ENCODE measurements at regions not wholly inside any gene's neighbourhood (a gene's known extent, or its start where the extent isn't known, plus 50 kb on each side); places are given as distances from the start of the nearest gene placed in this dataset.

DNA sequence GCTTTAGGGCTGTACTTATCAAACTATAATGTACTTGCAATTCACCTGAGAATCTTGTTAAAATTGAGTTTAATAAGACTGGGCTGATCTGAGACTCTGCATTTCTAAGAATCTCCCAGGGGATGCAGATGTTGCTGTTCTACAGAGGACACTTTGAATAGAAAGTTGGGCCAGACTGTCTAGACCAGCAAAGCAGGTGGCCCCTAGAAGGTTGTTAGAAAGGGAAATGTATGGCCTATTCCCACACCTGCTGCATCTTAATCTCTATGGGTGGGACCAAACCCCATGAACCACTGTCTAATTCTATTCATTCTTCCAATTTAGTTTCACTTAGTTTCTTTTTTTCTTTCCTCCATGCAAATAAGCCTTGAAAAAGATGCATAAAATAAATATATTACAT is 413.2 kb upstream of the TECRL start:
- Histone ChIP-seq H3K27me3 (ENCODE audit: control insufficient read depth in 2 of 2, insufficient read depth in 2 of 2, low read length in 2 of 2) (no peaks in the 10 kb centered on the region), H2AFZ (ENCODE audit: insufficient read depth, low read depth, low read length, poor library complexity, severe bottlenecking) (no peak overlapping the region), H3K4me1 (ENCODE audit: control insufficient read depth in 1 of 2, insufficient read depth in 2 of 2, low read length in 2 of 2) (no peaks in the 10 kb centered on the region), H4K20me1 (ENCODE audit: insufficient read depth, low read length) (no peaks in the 10 kb centered on the region), H3K27ac (ENCODE audit: low read depth in 1 of 2, low read length in 2 of 2) (no peak overlapping the region), H3K79me2 (ENCODE audit: insufficient read depth, low read length) (no peaks in the 10 kb centered on the region), H3K4me3 (replicated peaks in 1 of 3; ENCODE audit: low read depth in 2 of 3, low read length in 3 of 3) (no peak overlapping the region), H3K9ac (ENCODE audit: insufficient read depth, low read length, poor library complexity, severe bottlenecking) (no peak overlapping the region), H3K9me3 (replicated peaks in 1 of 2; ENCODE audit: control insufficient read depth in 1 of 2, insufficient read depth in 1 of 2, low read length in 2 of 2) (no peaks in the 10 kb centered on the region), H3K36me3 (replicated peaks in 1 of 2; ENCODE audit: control insufficient read depth in 1 of 2, insufficient read depth in 2 of 2, low read length in 2 of 2) (no peaks in the 10 kb centered on the region), H3K4me2 (replicated peaks; ENCODE audit: extremely low read depth, low read length, poor library complexity, severe bottlenecking) (no peak overlapping the region)
- Mint-ChIP-seq H3K36me3 (no peaks in the 10 kb centered on the region), H3K4me1 (no peaks in the 10 kb centered on the region), H3K4me3 (no peak overlapping the region), H3K27ac (no peak overlapping the region), H3K9me3 (no peaks in the 10 kb centered on the region), H3K27me3 (ENCODE audit: low read depth in 3 of 3) (no peaks in the 10 kb centered on the region)
- TF ChIP-seq, protein P1, sequence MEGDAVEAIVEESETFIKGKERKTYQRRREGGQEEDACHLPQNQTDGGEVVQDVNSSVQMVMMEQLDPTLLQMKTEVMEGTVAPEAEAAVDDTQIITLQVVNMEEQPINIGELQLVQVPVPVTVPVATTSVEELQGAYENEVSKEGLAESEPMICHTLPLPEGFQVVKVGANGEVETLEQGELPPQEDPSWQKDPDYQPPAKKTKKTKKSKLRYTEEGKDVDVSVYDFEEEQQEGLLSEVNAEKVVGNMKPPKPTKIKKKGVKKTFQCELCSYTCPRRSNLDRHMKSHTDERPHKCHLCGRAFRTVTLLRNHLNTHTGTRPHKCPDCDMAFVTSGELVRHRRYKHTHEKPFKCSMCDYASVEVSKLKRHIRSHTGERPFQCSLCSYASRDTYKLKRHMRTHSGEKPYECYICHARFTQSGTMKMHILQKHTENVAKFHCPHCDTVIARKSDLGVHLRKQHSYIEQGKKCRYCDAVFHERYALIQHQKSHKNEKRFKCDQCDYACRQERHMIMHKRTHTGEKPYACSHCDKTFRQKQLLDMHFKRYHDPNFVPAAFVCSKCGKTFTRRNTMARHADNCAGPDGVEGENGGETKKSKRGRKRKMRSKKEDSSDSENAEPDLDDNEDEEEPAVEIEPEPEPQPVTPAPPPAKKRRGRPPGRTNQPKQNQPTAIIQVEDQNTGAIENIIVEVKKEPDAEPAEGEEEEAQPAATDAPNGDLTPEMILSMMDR (IDR thresholded peaks at IDR 0.05): no peak
- intact Hi-C loops (cut with micrococcal nuclease): no loop called here
- DNase-seq: no peak

DNA sequence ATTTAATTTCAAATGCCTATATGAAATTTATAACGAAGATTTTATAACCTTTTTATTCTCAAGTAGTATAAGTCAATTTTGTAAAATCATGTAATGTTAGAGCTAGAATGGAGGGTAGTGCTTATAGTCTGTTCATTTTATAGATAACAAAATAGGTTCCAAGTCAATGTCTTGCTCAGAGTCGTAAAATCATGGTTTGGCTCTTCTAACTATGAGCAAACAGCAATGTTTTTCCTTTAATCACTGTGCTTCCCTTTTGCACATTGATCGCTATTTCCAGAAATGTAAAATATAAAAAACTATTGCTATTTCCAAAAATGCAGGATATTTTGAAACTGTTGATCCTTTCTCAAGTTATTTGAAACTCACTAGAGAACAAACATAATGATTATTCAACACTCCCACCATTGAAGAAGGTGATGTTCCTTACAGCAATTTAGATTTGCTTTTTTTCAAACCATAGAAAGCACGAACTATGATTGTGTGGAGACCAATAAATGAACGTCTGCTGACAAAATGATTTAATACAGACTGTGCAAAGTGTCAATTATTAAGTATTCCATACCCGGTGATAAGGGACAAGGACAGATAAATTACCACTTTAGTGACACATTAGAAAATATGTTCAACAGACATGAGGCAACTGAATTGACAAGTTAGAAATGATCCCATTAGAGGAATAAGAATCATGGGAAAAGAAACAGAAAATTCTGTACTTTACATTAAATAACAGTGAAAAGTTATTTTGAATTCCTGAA is 412.1 kb upstream of the TECRL start:
- no peak overlapping the region for H3K4me2 ChIP-seq (replicated peaks; ENCODE audit: extremely low read depth, low read length, poor library complexity, severe bottlenecking)
- H3K27ac ChIP-seq (ENCODE audit: low read depth in 1 of 2, low read length in 2 of 2): no peak overlapping the region
- Mint-ChIP-seq H3K4me3 (no peak overlapping the region), H3K36me3 (no peaks in the 10 kb centered on the region), H3K27me3 (ENCODE audit: low read depth in 3 of 3) (no peaks in the 10 kb centered on the region), H3K4me1 (no peaks in the 10 kb centered on the region), H3K27ac (no peak overlapping the region), H3K9me3 (no peaks in the 10 kb centered on the region)
- DNase-seq: no peak
- no CpG with 5 or more reads among the region's 6 CpGs for WGBS (ENCODE audit: insufficient coverage)
- intact Hi-C loops (cut with micrococcal nuclease): no loop called here
- H3K36me3 ChIP-seq (replicated peaks in 1 of 2; ENCODE audit: control insufficient read depth in 1 of 2, insufficient read depth in 2 of 2, low read length in 2 of 2): no peaks in the 10 kb centered on the region
- no peak overlapping the region for H2AFZ ChIP-seq (ENCODE audit: insufficient read depth, low read depth, low read length, poor library complexity, severe bottlenecking)
- H3K4me1 ChIP-seq (ENCODE audit: control insufficient read depth in 1 of 2, insufficient read depth in 2 of 2, low read length in 2 of 2): no peaks in the 10 kb centered on the region
- no peaks in the 10 kb centered on the region for H3K79me2 ChIP-seq (ENCODE audit: insufficient read depth, low read length)
- no peak overlapping the region for H3K4me3 ChIP-seq (replicated peaks in 1 of 3; ENCODE audit: low read depth in 2 of 3, low read length in 3 of 3)
- no peak overlapping the region for H3K9ac ChIP-seq (ENCODE audit: insufficient read depth, low read length, poor library complexity, severe bottlenecking)
- TF ChIP-seq, protein P1 (IDR thresholded peaks at IDR 0.05): no peak
- no peaks in the 10 kb centered on the region for H3K27me3 ChIP-seq (ENCODE audit: control insufficient read depth in 2 of 2, insufficient read depth in 2 of 2, low read length in 2 of 2)
- H3K9me3 ChIP-seq (replicated peaks in 1 of 2; ENCODE audit: control insufficient read depth in 1 of 2, insufficient read depth in 1 of 2, low read length in 2 of 2): no peaks in the 10 kb centered on the region
- no peaks in the 10 kb centered on the region for H4K20me1 ChIP-seq (ENCODE audit: insufficient read depth, low read length)

All from CD14-positive monocyte (primary cell).